LHCN-M2 (cell line): ENCODE measurements at regions not wholly inside any gene's neighbourhood (a gene's known extent, or its start where the extent isn't known, plus 50 kb on each side); places are given as distances from the start of the nearest gene placed in this dataset.
"Not testable (repeated sequence)": the region's sequence is repeated elsewhere in the genome, so short reads cannot be mapped to it uniquely, and the experiment has no call there.

ENCODE experiments used
- DNase-seq: peaks from one replicate; pipeline ENCODE4 v3.0.0-alpha.2; 2012; ENCODE audit warnings: low read depth

DNA sequence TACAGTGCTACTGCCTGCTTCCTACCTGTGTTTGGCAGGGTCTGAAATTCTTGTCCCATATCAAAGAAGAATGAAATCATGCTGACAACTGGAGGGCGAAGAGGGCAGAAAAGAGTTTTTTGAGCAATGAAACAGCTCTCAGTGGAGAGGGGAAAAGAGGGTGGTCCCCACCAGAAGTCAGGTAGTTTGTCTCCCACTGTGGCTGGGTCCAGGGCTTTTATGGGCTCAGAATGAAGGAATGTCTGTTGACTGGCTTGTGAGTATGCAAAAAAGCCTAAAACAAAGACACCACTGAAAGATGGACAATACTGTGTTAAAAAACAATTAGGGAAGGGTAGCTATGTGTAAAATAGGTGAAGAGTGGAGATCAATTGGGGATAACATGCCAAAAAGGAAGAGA is 115.0 kb downstream of the ADAM29 start:
- DNase-seq, result no peak

DNA sequence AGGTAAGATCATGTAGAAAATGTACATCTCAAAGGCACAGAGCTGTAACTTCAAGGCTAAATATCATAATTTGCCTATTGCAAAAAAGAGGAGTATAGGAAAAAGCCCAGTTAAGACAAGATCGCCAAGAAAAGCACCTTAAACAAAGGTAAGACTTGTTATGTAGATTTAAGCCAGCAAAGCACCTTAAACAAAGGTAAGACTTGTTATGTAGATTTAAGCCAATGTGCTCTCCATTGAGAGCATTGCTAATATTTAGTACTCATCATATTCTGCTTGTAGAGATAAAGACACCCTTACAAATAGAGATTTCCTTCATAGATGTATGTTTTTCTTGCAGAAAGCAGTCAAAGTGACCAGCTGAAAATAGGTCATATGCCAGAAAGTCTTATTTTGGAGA is 115.8 kb downstream of the ADAM29 start:
- DNase-seq, result no peak

DNA sequence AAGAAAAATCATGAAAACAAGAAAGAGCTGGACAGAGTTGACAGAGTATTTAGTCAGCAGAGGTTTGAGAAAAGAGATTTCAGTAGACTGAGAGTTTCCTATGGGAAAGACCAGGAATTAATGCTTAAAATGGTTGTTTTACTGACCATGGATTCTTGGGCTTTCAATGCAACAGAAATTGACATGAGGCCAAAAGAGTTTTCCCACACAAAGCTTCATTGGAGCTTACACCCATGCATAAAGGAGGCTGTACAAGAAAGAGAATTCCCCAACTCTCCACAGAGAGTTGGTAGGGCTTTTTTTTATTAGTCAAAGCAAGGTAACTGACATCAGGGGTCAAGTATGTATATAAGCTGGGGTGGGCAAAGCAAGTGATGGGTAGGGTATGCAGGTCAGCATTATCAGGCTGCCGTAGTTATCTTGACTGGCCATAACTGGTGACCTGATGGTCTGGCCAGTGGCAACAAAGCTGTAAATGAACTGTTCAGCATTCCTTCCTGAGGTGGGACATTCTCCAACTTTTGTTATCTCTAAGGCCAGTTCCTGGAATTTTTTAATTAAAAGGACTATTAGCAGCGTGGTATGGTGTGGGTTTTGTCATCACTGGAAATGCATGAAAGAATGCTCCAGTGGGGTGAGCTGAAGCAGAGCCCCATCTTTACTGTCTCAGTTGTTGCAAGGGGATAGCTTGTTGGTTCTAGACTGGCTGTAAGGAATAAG is 117.0 kb downstream of the ADAM29 start:
- no peak for DNase-seq

DNA sequence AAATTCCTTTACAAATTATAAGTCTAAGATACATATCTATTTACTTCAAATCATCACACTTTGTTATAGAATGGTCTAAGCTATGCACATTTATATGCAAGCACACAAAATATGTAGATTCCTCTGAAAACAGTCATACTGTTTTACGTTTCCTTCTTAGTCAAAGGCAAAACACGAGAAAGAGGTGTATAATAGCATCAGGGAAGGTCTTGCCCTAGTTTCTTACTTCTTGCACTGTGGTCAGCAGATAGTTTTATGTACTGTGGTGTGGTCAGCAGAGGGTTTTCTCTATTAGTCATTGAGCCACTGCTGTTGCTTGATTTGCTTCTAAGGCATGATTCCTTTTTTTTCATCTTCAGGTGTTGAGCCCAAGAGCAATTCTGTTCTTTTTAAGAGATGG is 117.7 kb downstream of the ADAM29 start:
- peak; percentile 82 for DNase-seq

DNA sequence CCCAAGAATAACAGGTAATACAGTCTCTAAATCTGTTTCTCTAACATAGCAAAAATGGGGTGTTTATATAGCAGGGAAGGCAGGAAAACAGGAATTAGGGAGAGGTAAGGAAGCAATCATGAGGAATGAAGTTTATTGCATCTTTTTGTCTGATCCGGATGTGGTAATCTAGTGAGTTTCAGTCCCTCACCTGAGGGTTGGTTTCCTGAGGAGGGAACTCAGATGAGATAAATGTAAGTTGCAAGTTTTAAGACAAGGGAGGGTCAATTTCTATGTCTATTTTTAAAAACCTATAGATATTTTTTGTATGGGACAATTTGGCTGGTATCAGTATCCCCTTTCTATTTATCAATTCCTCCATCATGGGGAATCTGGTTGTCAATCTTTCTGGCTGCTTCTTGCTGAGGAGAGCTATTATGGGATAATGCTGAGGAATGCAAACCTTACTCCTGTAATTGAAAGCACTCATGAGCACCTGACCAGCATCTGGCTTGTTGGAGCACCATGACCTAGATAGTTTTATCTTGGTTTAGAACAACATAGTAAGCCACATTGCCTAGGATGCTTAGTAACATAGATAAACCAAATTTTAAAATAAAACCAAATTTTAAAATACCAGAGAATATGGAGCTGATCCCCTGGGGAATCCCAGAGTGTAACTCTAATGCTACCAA is 130.1 kb downstream of the ADAM29 start:
- no peak for DNase-seq

DNA sequence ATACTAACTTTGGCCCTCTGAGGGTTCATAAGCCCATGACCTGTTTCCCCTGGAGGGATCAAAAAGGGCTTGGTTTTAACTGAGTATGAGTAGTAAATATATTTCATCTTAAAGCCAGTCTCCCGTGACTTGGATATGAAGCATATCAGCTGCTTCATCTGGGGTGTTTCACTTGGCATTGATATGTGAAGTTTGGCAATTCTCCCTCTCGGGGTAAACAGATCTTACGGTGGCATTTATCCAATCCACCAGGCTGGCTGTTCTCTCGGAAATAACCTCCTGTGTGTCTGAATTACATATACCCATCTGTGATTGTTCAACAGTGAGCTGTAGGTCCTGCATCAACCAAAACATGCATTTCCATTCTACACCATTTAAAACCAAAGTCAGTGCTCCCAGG is 130.7 kb downstream of the ADAM29 start:
- DNase-seq, result no peak

DNA sequence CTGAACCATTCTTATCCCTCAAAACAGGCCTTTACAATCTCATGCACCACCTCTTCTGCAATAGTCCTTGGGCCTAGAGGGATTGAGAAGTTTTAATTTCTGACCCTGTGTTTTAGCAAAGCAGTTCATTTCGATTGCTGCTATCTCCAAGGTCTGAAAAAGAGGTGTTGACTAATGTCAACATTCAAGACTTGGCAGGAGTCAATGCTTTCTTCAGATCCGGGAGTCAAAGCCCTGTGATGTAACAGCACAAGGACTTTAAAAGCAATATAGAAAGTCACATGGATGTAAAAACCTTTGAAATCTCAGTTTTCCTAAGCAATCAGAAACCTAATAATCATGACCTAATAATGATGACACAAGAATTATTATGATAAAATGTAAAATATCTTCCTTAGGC is 133.8 kb downstream of the ADAM29 start:
- DNase-seq, result no peak

DNA sequence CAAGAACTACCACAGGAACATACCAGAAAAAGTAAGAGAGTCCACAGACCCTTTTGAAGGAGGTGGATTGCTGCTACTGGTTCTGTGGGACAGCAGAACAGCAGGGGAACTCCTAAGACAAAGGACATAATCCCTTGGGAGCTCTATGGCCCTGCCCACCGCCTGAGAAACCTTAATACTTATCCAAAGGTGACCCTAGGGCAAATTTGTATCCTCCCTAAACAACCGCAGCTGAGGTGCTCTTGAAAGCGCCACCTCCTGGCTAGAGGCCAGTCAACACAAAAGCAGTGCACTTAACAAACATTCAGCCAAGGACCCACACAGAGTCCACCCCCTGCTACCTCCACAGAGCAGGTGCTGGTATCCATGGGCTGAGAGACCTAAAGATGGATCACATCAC is 136.8 kb downstream of the ADAM29 start:
- DNase-seq, result no peak

DNA sequence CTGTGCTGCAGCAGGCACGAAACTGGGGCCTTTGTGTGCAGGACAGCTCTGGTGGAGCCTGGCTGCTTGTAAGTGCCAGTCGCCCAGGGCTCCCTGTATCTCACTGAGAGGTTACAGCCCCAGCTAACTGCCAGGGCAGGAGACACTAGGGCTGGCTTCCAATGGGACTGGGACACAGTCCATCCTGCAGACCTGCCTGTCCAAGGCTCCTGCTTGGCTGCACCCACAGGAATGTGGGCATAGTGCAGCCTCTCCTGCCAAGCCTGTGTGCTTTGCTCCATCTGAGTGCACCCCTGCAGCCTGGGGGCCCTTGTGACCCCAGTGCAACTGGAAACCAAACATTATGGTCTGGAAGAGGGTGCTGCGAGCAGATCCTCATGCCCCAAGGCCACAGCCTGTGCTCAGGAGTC is 144.0 kb downstream of the ADAM29 start:
- DNase-seq, result no peak

DNA sequence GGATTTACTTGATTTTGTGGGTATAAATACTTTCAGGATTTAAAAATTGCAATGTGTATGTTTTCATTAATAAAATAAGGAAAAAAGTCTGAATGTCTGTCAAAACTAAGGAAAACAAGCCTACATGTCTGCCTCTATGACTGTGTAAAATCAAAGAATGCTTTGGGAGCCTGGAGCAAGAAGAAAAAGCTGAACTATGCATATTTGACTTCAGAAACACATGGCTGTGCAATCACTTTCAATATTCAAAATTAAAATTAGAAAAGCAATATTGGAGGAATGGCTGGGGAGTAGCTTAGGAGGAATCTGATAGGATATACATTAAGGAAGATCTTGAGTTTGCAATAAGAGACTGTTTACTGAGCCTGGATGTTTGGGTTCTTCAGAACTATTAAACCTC is 147.1 kb downstream of the ADAM29 start:
- DNase-seq, result no peak

DNA sequence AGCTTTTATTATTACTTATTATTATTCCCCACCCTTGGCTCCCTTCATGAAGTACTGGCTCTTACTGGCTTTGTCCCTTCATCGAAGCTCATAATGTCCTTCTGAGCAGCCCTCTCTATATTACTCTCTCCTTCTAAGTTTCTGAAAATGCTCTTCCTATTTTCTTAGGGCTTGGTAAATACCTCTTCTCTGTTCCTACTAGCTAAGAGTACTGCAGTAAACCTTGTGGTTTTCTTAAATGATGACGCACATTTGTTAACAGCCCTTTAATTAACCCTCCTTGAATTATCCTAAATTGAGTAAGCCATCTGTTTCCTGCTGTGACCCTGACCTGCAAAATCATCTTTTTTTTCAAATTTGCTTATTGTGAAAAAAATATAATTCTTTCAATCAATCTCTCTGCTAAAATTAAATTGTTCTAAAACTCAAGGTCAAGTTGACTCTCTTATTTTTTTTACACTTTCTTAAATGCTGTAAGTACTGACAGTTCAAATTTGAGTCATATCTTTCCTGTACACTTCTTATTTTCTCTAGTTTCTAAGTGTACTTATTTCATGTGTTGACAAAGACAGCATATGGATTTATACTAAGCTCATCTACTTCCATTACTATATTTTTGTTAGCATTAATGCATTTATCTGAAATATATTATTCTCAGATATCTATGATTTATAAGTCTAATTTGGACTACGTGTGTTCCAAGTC is 148.9 kb downstream of the ADAM29 start:
- no peak for DNase-seq

DNA sequence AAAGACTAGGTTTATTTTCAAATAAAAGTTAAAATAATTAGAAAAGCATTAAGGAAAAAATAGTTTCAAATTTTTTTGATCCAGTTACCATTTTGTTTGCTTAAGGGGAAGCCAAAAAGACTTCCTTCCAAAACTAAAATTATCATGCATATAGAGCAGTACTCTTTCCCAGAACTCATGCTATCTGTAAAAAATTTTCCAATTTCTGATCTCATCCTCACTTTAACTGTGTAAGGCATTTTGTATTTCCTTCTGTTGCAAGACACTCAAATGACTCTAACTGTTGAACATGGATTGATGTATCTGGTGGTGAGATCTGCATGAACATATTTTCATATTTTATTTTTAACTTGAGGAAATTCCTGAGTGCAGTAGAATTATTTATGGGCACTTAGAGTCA is 150.1 kb downstream of the ADAM29 start:
- no peak for DNase-seq

DNA sequence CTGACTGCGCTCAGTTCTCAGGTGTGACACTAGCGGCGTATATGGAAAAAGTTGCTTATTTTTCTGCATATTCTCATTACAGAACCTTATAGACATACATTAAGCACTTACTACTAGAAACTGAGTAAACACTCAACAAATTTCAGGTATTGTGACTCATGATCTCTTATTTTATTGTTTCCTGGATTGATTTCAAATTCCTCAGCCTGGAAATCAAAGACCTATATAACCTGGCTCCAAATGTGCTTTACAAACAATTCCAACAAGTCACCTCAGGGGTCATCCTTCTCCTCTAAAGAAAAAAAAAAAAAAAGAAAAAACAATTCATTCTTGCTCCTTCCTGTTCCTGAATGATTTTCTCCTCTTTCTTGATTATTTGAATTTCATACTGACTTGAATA is 152.3 kb downstream of the ADAM29 start:
- no peak for DNase-seq

DNA sequence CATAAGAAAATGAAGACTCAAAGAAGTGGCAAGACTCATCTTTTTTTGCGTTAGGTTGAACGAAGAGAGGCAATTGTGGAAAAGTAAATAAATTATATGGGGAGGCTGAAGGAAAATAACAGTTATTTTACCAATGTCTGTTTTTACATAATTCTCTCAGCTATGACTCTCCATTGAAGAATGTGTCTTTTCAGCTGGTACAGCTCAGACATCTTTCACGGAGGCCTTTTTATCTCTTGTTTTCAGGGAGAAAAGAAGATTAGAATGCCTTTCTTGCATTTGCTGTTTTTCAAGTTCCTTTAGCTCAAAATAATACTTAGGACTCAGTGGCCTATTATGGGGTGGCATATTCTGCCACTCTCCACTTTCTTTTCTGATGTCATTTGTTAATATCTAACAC is 153.0 kb downstream of the ADAM29 start:
- peak; percentile 32 for DNase-seq

DNA sequence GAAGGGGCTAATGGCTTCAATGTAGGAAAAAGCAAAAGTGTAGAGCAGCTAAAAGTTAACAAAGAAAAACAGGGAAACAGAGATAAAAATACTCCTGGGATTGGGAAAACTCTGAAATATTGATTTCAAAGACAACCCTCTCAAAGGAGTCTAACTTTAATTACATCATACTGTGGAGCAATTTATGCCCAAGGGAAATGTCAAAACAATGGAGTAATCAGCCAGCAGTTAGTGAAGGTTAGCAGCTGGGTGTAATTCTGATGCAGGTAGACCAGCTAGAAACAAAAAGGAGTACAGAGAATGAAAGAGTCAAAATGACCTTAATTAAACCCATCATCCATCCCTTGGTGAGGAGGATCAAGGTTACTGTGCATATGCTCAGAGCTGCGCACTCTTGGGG is 169.0 kb downstream of the ADAM29 start:
- no peak for DNase-seq

DNA sequence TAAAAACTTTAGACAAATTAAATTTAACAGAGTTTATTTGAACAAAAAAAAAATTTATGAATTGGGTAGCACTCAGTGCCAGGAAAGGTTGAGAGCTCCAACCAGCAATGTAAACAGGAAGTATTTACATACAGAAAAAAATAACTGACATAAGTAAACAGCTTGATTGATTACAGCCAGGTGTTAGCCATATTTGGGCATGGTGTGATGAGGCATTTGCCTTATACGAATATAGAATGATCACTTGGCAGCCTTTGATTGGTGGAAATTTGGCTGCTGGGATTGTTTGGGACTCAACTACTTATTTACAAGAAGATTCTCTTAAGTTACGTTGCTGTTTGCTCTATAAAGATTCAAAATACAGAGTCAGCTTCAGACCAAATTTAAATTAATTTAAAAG is 172.0 kb downstream of the ADAM29 start:
- DNase-seq, result no peak

DNA sequence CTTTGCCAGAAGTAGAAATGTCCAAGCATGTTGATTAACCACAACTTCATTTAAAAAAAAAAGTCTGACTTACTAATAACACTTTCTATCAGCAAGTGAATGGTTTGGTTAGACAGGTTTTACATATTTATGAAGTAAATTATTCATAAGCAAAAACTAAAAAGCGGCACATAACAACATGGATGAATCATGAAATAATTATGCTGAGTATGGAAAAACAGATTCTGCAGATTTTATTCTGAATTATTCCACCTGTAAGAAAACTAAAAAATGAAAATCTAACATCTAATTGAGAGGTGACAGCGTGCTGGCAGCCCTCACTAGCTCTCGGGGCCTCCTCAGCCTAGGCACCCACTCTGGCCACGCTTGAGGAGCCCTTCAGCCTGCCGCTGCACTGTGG is 173.5 kb downstream of the ADAM29 start:
- no peak for DNase-seq

DNA sequence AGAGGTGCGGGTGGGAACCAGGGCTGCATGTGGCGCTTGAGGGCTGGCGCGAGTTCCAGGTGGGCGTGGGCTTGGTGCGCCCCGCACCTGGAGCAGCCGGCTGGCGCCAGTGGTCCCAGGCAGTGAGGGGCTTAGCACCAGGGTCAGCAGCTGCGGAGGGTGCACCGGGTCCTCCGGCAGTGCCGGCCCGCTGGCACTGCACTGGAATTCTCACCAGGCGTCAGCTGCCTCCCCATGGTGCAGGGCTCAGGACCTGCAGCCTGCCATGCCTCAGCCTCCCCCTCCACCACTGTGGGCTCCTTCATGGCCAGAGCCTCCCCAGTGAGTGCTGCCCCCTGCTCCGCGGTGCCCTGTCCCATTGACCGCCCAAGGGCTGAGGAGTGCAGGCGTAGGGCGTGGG is 174.0 kb downstream of the ADAM29 start:
- no peak for DNase-seq

DNA sequence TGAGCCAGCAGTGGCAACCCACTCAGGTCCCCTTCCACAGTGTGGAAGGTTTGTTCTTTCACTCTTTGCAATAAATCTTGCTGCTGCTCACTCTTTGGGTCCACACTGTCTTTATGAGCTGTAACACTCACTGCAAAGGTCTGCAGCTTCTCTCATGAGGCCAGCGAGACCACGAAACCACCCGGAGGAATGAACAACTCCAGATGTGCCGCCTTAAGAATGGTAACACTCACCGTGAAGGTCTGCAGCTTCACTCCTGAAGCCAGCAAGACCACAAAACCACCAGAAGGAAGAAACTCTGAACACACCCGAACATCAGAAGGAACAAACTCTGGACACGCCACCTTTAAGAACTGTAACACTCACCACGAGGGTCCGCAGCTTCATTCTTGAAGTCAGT is 174.9 kb downstream of the ADAM29 start:
- DNase-seq, result not testable (repeated sequence)

DNA sequence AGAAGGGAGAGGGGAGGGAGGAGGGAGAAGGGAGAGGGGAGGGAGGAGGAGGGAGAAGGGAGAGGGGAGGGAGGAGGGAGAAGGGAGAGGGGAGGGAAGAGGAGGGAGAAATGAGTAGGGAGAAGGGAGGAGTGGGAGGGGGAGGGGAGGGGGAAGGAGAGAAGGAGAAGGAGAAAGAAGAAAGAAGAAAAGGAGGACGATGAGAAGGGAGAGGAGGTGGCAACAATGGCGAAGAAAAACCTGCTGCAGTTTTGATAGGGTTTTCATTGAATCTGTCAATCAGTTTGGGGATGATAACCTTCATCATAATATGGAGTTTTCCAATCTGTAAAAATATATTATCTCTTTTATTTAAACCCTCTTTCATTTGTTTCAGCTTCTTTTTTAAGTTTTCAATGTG is 185.2 kb downstream of the ADAM29 start:
- no peak for DNase-seq

DNA sequence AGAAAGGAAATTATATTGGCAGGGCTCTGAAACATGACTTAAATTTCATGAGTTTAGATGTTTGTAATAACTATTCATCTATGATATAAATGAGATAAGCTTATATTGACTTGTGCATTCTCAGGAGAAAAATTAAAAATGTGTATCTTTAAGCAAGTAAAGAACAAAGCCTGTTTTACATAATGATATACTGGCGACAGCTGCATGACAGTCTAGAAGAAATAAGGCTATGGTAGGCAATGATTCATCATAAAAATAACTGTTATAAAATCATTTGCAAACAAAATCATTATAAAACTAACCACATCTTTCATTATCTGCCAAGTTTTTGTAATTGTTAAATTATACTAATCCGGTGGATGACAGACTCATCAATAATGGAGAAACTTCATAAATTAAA is 188.1 kb downstream of the ADAM29 start:
- peak; percentile 75 for DNase-seq

DNA sequence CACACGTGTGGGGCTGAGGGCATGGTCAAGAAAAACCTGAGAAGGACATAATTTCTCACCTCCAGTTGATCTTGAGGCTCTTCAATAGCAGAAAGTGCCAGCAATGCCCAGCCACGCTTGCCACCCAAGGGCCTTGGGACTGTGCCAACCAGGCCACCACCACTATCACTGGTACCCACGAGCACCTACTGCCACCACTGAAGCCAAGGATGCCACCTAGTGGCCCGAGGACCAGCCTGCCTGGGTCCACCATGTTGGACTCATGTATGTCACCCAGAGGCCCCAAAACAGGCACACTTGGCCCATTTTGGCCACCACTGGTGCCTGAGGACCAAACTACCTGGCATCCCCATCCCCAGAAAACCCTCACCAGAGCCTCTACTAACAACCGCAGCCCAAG is 191.8 kb downstream of the ADAM29 start:
- no peak for DNase-seq
